ENCODE measurements at regions not wholly inside any gene's neighbourhood (a gene's known extent, or its start where the extent isn't known, plus 50 kb on each side); places are given as distances from the start of the nearest gene placed in this dataset.

DNA sequence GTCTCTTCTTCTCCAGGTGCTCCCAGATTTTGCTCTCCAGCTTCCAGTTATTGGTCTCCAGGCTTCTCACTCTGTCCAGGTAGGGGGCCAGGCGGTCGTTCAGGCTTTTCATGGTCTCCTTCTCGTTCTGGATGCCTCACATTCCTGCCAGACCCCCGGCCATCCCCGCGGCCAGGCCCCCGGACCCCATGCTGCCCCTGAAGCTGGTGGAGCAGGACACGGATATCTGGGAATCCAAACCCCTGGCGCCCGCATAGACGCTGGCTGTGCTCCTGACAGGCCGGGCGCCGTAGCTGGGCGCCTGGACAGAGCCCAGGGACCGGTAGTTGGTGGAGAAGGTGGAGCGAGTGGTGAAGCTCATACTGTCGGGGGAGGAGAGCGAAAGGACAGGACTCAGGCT is 534.4 kb upstream of the TLE4 start:
- Histone ChIP-seq H3K9ac (replicated peaks; ENCODE audit: extremely low read depth, insufficient read depth, low read length) (no peak overlapping the region), H3K9me3 (replicated peaks; ENCODE audit: control insufficient read depth, insufficient read depth, low read length) (no peaks in the 10 kb centered on the region), H3K27ac (ENCODE audit: insufficient read depth, low read depth, low read length) (no peak overlapping the region), H4K20me1 (replicated peaks; ENCODE audit: control insufficient read depth, extremely low read depth, insufficient read depth, low read length) (no peaks in the 10 kb centered on the region), H3K4me1 (ENCODE audit: control insufficient read depth, extremely low read depth, insufficient read depth, low read length) (no peaks in the 10 kb centered on the region), H3K9me1 (replicated peaks; ENCODE audit: control insufficient read depth, extremely low read depth, insufficient read depth, low read length) (no peaks in the 10 kb centered on the region), H3K79me2 (ENCODE audit: control insufficient read depth, insufficient read depth, low read length) (no peaks in the 10 kb centered on the region), H3K36me3 (ENCODE audit: control insufficient read depth in 2 of 2, extremely low read depth in 1 of 2, insufficient read depth in 2 of 2, low read length in 2 of 2) (no peaks in the 10 kb centered on the region), H3K27me3 (ENCODE audit: control insufficient read depth in 2 of 2, insufficient read depth in 2 of 2, low read length in 2 of 2) (no peaks in the 10 kb centered on the region), H3K4me2 (ENCODE audit: insufficient read depth, low read length) (no peak overlapping the region), H3K4me3 (replicated peaks in 1 of 3; ENCODE audit: insufficient read depth in 1 of 3, low read depth in 1 of 3, low read length in 3 of 3) (no peak overlapping the region), H2AFZ (ENCODE audit: low read depth, low read length) (no peak overlapping the region)
- POLR2A ChIA-PET: no interaction called here
- intact Hi-C loops (cut with micrococcal nuclease): no loop called here
- TF ChIP-seq JUN (IDR thresholded peaks at IDR 0.05; ENCODE audit: borderline replicate concordance, insufficient read depth, insufficient read length, low read depth) (no peak), POLR2AphosphoS5 (IDR thresholded peaks at IDR 0.05; ENCODE audit: insufficient read depth, low read depth, low read length) (no peak), EZH2 (IDR thresholded peaks at IDR 0.05; ENCODE audit: borderline replicate concordance, low read depth, low read length, severe bottlenecking) (no peak), FOS (IDR thresholded peaks at IDR 0.05; ENCODE audit: borderline replicate concordance, insufficient read depth, low read length) (no peak), POLR2A (IDR thresholded peaks at IDR 0.05; ENCODE audit: low read depth, low read length) (no peak), MYC (IDR thresholded peaks at IDR 0.05; ENCODE audit: low read depth, low read length) (no peak), GATA2 (IDR thresholded peaks at IDR 0.05; ENCODE audit: insufficient read depth, insufficient read length, low read depth, low read length) (no peak), CTCF (IDR thresholded peaks at IDR 0.05; ENCODE audit: extremely low read depth in 1 of 2, insufficient read depth in 1 of 2, low read depth in 1 of 2, low read length in 2 of 2) (no peak)
- TF ChIP-seq, protein P1, sequence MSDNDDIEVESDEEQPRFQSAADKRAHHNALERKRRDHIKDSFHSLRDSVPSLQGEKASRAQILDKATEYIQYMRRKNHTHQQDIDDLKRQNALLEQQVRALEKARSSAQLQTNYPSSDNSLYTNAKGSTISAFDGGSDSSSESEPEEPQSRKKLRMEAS (IDR thresholded peaks at IDR 0.05; ENCODE audit: insufficient read depth, insufficient read length): no peak
- BruUV-seq (replicated peaks): no TSS peak
- no peak for DNase-seq (ENCODE audit: low read depth, low spot score)
- CTCF ChIA-PET: no interaction called here
- FAIRE-seq: no peak
- dilution Hi-C loops (cut with MboI; ENCODE audit: extremely low pct_ligation_motif_present, low sequenced_read_pairs): no loop called here
